ENCODE measurements at regions not wholly inside any gene's neighbourhood (a gene's known extent, or its start where the extent isn't known, plus 50 kb on each side); places are given as distances from the start of the nearest gene placed in this dataset.

GRCh38 chr1:61518670-61519400 is 206.1 kb downstream of the TM2D1 start:
- no peak overlapping the region for H3K4me3 Mint-ChIP-seq
- peaks cover 4% of the 10 kb centered on the region for H3K4me1 Mint-ChIP-seq
- no peaks in the 10 kb centered on the region for H3K27me3 Mint-ChIP-seq (ENCODE audit: low read depth)
- TF ChIP-seq CTCF (IDR thresholded peaks at IDR 0.05; ENCODE audit: unreplicated experiment in 3 of 3): no peak
- H3K27ac Mint-ChIP-seq: no peak overlapping the region
- no peaks in the 10 kb centered on the region for H3K36me3 Mint-ChIP-seq (ENCODE audit: low read depth)
- H3K9me3 Mint-ChIP-seq: peaks cover 4% of the 10 kb centered on the region

- no peaks in the 10 kb centered on the region for H3K36me3 Mint-ChIP-seq (ENCODE audit: low read depth)
- no peak overlapping the region for H3K4me3 Mint-ChIP-seq
- H3K27ac Mint-ChIP-seq: no peak overlapping the region
- TF ChIP-seq CTCF (IDR thresholded peaks at IDR 0.05; ENCODE audit: unreplicated experiment in 3 of 3): no peak
- peaks cover 10% of the 10 kb centered on the region for H3K9me3 Mint-ChIP-seq
- H3K4me1 Mint-ChIP-seq: no peaks in the 10 kb centered on the region
- no peaks in the 10 kb centered on the region for H3K27me3 Mint-ChIP-seq (ENCODE audit: low read depth)
Measured at GRCh38 chr1:61517345-61517744, 207.6 kb downstream of the TM2D1 start.

GRCh38 chr1:61515096-61515495 is 209.8 kb downstream of the TM2D1 start:
- H3K4me3 Mint-ChIP-seq: no peak overlapping the region
- no peaks in the 10 kb centered on the region for H3K4me1 Mint-ChIP-seq
- no peak overlapping the region for H3K27ac Mint-ChIP-seq
- H3K27me3 Mint-ChIP-seq (ENCODE audit: low read depth): no peaks in the 10 kb centered on the region
- H3K9me3 Mint-ChIP-seq: peaks cover 10% of the 10 kb centered on the region
- no peaks in the 10 kb centered on the region for H3K36me3 Mint-ChIP-seq (ENCODE audit: low read depth)
- no peak for TF ChIP-seq CTCF (IDR thresholded peaks at IDR 0.05; ENCODE audit: unreplicated experiment in 3 of 3)
